B cell (primary cell): ENCODE measurements at regions not wholly inside any gene's neighbourhood (a gene's known extent, or its start where the extent isn't known, plus 50 kb on each side); places are given as distances from the start of the nearest gene placed in this dataset.

Experiments
- ATAC-seq: fragments of 200-7000 bp; cut with Tn5 transposase; one replicate; pipeline ENCODE4 v1.10.0; 2021; ENCODE audit warnings: low read depth, mild to moderate bottlenecking, moderate number of reproducible peaks, moderate library complexity
- CTCF ChIA-PET: fragments of 350-600 bp; sonication (Branson Sonifier 250); formaldehyde crosslinking; loops from one replicate; lab custom pipeline; 2021; ENCODE audit warnings: antibody characterized with exemption, inconsistent platforms; lab: Charles Lee
- POLR2A ChIA-PET: fragments of 350-600 bp; sonication (Branson Sonifier 250); formaldehyde crosslinking; loops from one replicate; lab custom pipeline; 2021; ENCODE audit warnings: antibody characterized with exemption; lab: Charles Lee
- DNase-seq: peaks from one replicate; pipeline ENCODE4 v3.0.0; 2013
- H2AFZ ChIP-seq: 2 replicates; pipeline ENCODE4 v1.6.1; 2012; ENCODE audit warnings: mild to moderate bottlenecking, low read depth, low read length; ENCODE audit not compliant: insufficient read depth, poor library complexity, severe bottlenecking
- H3K27ac ChIP-seq, 2 donors: 1 replicate in 1 of 2; 2 replicates in 1 of 2; pipeline ENCODE4 v1.5.1; 2012 to 2013; ENCODE audit warnings: low read length in 2 of 2, mild to moderate bottlenecking in 2 of 2, moderate library complexity in 1 of 2
- H3K27me3 ChIP-seq, 4 experiments: fragments of 200-600 bp in 1 of 4; sonication (generic) in 1 of 4; replicated peaks in 1 of 4; 1 replicate in 2 of 4; 2 replicates in 2 of 4; pipeline versions ENCODE4 v1.6.1 to v1.7.0; 2013 to 2016; ENCODE audit warnings: low read length in 3 of 4, mild to moderate bottlenecking in 2 of 4, mixed read lengths in 1 of 4, moderate library complexity in 1 of 4; ENCODE audit not compliant: insufficient read depth in 4 of 4, control insufficient read depth in 3 of 4; ENCODE audit errors: control extremely low read depth in 1 of 4
- H3K36me3 ChIP-seq, 2 experiments: replicated peaks in 1 of 2; 1 replicate in 1 of 2; 2 replicates in 1 of 2; pipeline versions ENCODE4 v1.6.1 to v1.7.1; 2013; ENCODE audit warnings: low read length in 1 of 2; ENCODE audit not compliant: insufficient read depth in 2 of 2, control insufficient read depth in 1 of 2; ENCODE audit errors: control extremely low read depth in 1 of 2, extremely low read depth in 1 of 2
- H3K4me1 ChIP-seq, 2 donors: fragments of 200-600 bp in 1 of 2; sonication (generic) in 1 of 2; 1 replicate in 1 of 2; 2 replicates in 1 of 2; pipeline versions ENCODE4 v1.5.1 to v1.6.1; 2013 to 2017; ENCODE audit warnings: low read length in 2 of 2; ENCODE audit not compliant: control insufficient read depth in 2 of 2, insufficient read depth in 2 of 2
- H3K4me2 ChIP-seq: replicated peaks from 2 replicates; pipeline ENCODE3; 2012; ENCODE audit warnings: mild to moderate bottlenecking, low read depth, low read length; ENCODE audit not compliant: poor library complexity, severe bottlenecking
- H3K4me3 ChIP-seq, 5 experiments: fragments of 200-600 bp in 1 of 5; sonication (generic) in 1 of 5; 1 replicate in 3 of 5; 2 replicates in 2 of 5; pipeline versions ENCODE4 v1.5.1 to v1.7.0; 2011 to 2016; ENCODE audit warnings: low read length in 4 of 5, mild to moderate bottlenecking in 4 of 5, low read depth in 2 of 5, control low read depth in 1 of 5, moderate library complexity in 1 of 5; ENCODE audit not compliant: insufficient read depth in 1 of 5; ENCODE audit errors: control extremely low read depth in 1 of 5, extremely low read depth in 1 of 5
- H3K79me2 ChIP-seq: fragments of 200-600 bp; sonication (generic); one replicate; pipeline ENCODE4 v1.6.0; 2016; ENCODE audit warnings: low read length; ENCODE audit not compliant: control insufficient read depth, insufficient read depth
- H3K9ac ChIP-seq: fragments of 200-600 bp; sonication (generic); 2 replicates; pipeline ENCODE4 v1.6.1; 2017; ENCODE audit warnings: mild to moderate bottlenecking, low read length, moderate library complexity
- H3K9me3 ChIP-seq, 3 donors: one replicate each; pipeline versions ENCODE4 v1.6.1 to v1.7.1; 2013; ENCODE audit warnings: low read length in 2 of 3; ENCODE audit not compliant: control insufficient read depth in 2 of 3, insufficient read depth in 1 of 3; ENCODE audit errors: control extremely low read depth in 1 of 3
- H4K20me1 ChIP-seq: 2 replicates; pipeline ENCODE4 v1.6.0; 2012; ENCODE audit warnings: mild to moderate bottlenecking, low read length; ENCODE audit not compliant: insufficient read depth, control insufficient read depth, poor library complexity, severe bottlenecking
- H3K27ac Mint-ChIP-seq: one replicate; pipeline ENCODE4 v1.8.0; 2021; ENCODE audit warnings: mixed read lengths
- H3K27me3 Mint-ChIP-seq: one replicate; pipeline ENCODE4 v1.8.0; 2021; ENCODE audit warnings: mixed read lengths
- H3K4me1 Mint-ChIP-seq: one replicate; pipeline ENCODE4 v1.8.0; 2021; ENCODE audit warnings: mixed read lengths
- H3K4me3 Mint-ChIP-seq: one replicate; pipeline ENCODE4 v1.8.0; 2021; ENCODE audit warnings: mixed read lengths
- H3K9me3 Mint-ChIP-seq: one replicate; pipeline ENCODE4 v1.8.0; 2022; ENCODE audit warnings: mixed read lengths; ENCODE audit not compliant: insufficient read depth
- CTCF ChIP-seq: fragments of 200-600 bp; IDR thresholded peaks from one replicate; pipeline ENCODE4 v1.8.0; 2022; ENCODE audit warnings: antibody characterized with exemption, mild to moderate bottlenecking
- EZH2 ChIP-seq: IDR thresholded peaks from 2 replicates; pipeline ENCODE4 v1.6.1; 2012; ENCODE audit warnings: borderline replicate concordance, low read depth, mild to moderate bottlenecking, moderate library complexity, low read length; ENCODE audit not compliant: insufficient read depth, poor library complexity, severe bottlenecking
- WGBS: methylation state at CpG from one replicate; pipeline ENCODE4 v1.1.5; 2013; ENCODE audit warnings: missing lambda C conversion rate; ENCODE audit not compliant: insufficient coverage; 5-methylcytosine and 5-hydroxymethylcytosine counted together
- intact Hi-C: fragments of 100-400 bp; cut with micrococcal nuclease; formaldehyde crosslinking; loops from one replicate; pipeline ENCODE4 v1.10.0; 2022

GRCh38 chr11:122232985-122233384 is 117.0 kb upstream of the BLID start:
- TF ChIP-seq EZH2 (no peak), CTCF (no peak)

GRCh38 chr11:122230385-122230755 is 114.4 kb upstream of the BLID start:
- no peak for DNase-seq
- no peak overlapping the region for H3K9ac ChIP-seq
- CTCF ChIA-PET = no interaction called here
- TF ChIP-seq CTCF (no peak), EZH2 (no peak)
- no peak for ATAC-seq
- H3K36me3 ChIP-seq = no peaks in the 10 kb centered on the region
- intact Hi-C loops = no loop called here
- Mint-ChIP-seq H3K4me3 (no peak overlapping the region), H3K27me3 (peaks cover 12% of the 10 kb centered on the region), H3K9me3 (no peaks in the 10 kb centered on the region), H3K27ac (no peak overlapping the region), H3K4me1 (no peaks in the 10 kb centered on the region)
- no peaks in the 10 kb centered on the region for H3K79me2 ChIP-seq
- peaks cover 0 to 8% (median 0%) of the 10 kb centered on the region in 3 donors for H3K9me3 ChIP-seq
- POLR2A ChIA-PET = no interaction called here
- no peak overlapping the region for H3K4me3 ChIP-seq
- no peak overlapping the region for H3K4me2 ChIP-seq
- no peak overlapping the region for H3K27ac ChIP-seq
- no peak overlapping the region for H2AFZ ChIP-seq
- no peaks in the 10 kb centered on the region for H3K4me1 ChIP-seq
- H3K27me3 ChIP-seq = peaks cover 0 to 4% (median 0%) of the 10 kb centered on the region in 4 experiments
- H4K20me1 ChIP-seq = no peaks in the 10 kb centered on the region
- WGBS = 86% methylated on average over 7 of the region's 7 CpGs

More at GRCh38 chr11:122232985-122233384, 117.0 kb upstream of the BLID start:
- no peaks in the 10 kb centered on the region for H3K9me3 Mint-ChIP-seq
- H2AFZ ChIP-seq = no peak overlapping the region
- no peak for ATAC-seq
- intact Hi-C loops = no loop called here
- no peak overlapping the region for H3K27ac ChIP-seq
- WGBS = no CpG with 5 or more reads among the region's 4 CpGs
- no peak for DNase-seq
- H3K4me3 ChIP-seq = no peak overlapping the region
- no peaks in the 10 kb centered on the region for H3K79me2 ChIP-seq
- no peaks in the 10 kb centered on the region for H3K4me1 Mint-ChIP-seq
- ChIA-PET CTCF (interaction anchor here (0.6 kb wide), 1 partner anchor 503 kb away, joined by 4 read pairs; no protein-coding TSS in a partner anchor), POLR2A (no interaction called here)
- H4K20me1 ChIP-seq = no peaks in the 10 kb centered on the region
- H3K9ac ChIP-seq = no peak overlapping the region
- H3K4me3 Mint-ChIP-seq = no peak overlapping the region
- no peak overlapping the region for H3K4me2 ChIP-seq
- no peaks in the 10 kb centered on the region for H3K4me1 ChIP-seq
- peaks cover 5% of the 10 kb centered on the region for H3K27me3 Mint-ChIP-seq
- no peaks in the 10 kb centered on the region for H3K36me3 ChIP-seq
- no peaks in the 10 kb centered on the region for H3K27me3 ChIP-seq
- H3K27ac Mint-ChIP-seq = no peak overlapping the region
- peaks cover 0 to 8% (median 0%) of the 10 kb centered on the region in 3 donors for H3K9me3 ChIP-seq
